IPS DF 4.7 (cell line): ENCODE measurements at regions not wholly inside any gene's neighbourhood (a gene's known extent, or its start where the extent isn't known, plus 50 kb on each side); places are given as distances from the start of the nearest gene placed in this dataset.

Experiments used
- DNase-seq: peaks from one replicate; pipeline ENCODE4 v3.0.0-alpha.2; 2013; ENCODE audit warnings: low spot score; ENCODE audit errors: extremely low read depth

GRCh38 chr12:87794854-87795253 is 234.3 kb downstream of the C12orf50 start:
- DNase-seq, result no peak

- DNase-seq, result no peak
These were observed 236.1 kb downstream of the C12orf50 start for GRCh38 chr12:87793131-87793530.

- no peak for DNase-seq
These were observed 244.9 kb downstream of the C12orf50 start for GRCh38 chr12:87784350-87784749.

DNA sequence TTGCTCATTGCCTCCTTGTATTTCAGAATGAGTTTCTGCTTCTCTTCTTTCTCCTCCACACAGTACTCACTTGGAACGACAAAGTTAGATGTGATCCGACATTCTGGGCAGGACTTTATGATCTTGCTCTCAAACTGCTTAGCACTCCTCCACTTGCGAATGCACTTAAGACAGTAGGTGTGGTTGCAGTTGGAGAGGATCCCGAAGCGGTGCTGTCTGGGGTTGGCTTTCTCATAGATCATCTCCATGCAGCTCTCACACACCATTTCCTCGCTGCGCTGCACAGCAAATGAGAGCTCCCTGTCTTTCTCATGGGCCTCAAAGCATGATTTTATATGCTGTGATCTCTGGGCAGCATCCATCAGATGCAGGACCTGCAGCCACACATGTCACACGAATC is 245.7 kb downstream of the C12orf50 start:
- DNase-seq, result no peak

DNA sequence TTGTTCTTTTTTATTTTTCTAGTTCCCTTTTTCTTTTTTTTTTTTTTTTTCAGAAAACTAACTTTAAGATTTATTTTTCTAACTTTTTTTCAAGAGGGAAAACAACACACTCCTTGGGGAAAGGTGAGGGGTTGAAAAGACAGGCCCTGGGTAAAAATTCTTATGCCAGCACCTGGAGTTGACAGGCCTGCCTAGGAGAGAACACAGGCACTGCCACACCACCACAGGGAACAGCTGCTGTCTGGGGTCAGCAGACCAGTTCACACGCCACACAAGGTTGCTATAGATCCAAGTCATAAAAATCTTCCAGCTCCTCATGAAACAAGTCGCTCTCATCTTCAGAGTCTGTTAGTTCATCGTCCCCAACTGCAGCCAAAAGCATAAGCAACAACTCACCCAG is 246.4 kb downstream of the C12orf50 start:
- DNase-seq, result no peak

DNA sequence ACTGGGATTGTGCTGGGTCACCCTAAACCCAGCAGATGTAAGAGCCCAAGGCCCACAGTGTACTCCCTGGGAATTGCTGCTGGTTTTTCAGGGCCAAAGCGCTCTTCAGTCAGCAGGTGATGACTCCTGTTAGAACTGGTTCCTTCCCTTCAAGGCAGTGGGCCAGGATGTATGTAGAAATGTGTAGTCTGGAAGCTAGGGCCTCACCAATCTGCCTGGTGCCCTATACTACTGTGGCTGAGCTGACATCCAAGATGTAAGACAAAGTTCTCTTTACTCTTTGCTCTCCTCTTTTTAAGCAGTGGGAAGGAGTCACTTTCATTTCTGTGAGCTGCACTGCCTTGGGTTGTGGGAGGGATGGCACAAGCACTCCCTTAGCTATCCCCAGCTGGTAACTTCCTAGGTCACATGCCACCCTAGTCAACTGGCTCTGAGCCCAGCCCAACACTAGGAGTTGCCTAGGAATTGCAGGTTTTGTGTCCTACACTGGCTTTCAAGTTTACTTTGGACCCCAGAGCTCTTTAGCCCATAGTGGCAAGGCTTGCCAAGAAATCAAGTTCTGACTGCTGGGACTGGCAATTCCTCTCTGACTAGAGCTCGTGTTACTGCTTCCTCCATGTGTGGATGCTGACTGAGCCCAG is 249.2 kb downstream of the C12orf50 start:
- DNase-seq, result no peak

- no peak for DNase-seq
These were observed 250.2 kb downstream of the C12orf50 start for GRCh38 chr12:87779016-87779415.

GRCh38 chr12:87778065-87778464 is 251.1 kb downstream of the C12orf50 start:
- DNase-seq, result no peak

- DNase-seq, result no peak
These were observed 253.4 kb downstream of the C12orf50 start for GRCh38 chr12:87775784-87776183.

DNA sequence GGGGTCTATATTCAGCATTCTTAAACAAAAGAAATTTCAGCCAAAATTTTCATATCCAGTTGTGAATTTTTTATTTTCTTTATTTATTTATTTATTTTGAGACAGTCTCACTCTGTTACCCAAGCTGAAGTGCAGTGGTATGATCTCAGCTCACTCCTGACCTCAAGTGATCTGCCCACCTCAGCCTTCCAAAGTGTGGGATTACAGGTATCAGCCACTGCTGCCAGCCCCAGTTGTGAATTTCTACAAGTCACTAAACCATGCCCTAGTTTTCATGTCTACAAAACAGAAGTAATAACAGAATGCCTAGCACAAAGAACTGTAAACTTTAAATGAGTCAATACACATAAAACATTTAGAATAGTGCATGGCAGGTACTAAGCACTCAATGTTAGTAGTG is 254.2 kb downstream of the C12orf50 start:
- DNase-seq, result no peak

GRCh38 chr12:87772401-87772800 is 256.8 kb downstream of the C12orf50 start:
- DNase-seq, result no peak

DNA sequence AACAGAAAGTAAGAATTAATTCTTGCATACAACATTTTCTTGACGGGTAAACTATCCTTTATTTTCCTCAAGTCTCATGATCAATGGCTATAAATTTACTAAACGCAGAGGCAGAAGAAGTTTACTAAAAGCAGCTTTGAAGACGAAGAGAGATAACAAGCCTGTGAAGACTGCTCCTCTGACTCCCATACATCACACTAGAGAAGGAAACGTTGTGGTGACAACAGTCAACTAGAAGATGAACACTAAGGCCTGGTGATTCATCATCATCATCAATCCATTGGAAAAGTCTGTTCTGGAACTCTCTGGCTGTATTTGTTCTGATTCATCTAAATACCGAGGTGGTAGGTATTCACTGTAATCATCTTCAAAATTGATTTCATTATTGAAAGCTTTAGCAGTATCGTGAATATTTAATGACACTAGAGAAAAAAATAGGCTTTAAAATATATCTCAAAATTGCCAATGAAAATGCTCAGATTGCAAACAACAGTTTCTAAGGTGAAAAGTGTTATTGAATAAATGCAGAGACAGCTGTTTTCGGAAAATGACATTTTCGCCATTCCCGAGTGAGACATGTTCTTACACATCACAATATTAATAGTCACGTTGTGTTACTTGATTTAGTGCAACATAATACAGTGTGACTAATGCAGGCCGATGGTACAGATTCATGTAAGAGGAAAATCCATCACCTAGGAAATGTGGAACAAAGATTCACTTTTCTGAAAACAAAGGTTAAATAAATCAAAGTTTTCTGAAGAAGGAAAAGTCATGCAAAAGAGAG is 260.5 kb downstream of the C12orf50 start:
- DNase-seq, result no peak

DNA sequence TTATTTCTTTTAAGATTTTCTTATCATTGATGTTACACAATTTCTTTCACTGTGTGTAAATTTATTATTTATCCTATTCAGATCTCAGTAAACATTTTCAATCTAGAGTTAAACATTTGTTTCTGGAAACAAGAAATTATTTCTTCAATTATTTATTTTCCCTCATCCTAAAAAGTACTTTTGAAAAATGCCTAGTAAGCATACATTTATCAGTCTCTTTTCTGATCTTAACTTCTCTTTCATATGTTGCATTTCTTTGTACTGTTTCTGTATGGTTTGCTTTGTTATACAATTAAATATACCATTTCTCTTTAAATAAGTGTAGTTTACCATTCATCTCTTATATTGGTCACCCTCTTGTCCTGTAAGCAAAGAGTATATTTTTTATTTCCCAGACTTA is 263.2 kb downstream of the C12orf50 start:
- DNase-seq, result no peak

GRCh38 chr12:87760943-87761342 is 268.3 kb downstream of the C12orf50 start:
- DNase-seq, result no peak

DNA sequence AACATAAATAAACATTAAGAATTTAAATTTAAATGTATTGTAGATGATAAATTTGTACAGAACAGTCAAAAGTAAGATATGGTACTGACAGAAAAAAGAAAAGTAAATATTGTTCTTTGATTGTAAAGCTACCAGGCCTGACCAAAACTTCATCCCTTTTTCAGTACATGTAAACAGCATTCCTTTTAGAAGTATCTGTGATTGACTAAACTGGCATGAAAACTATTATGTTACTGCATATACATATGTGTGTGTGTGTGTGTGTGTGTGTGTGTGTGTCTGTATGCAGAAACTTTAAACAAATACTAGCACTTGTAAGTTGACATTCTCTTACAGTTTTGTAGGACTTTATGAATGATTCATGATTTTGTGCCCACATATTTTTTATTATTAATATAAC is 270.9 kb downstream of the C12orf50 start:
- no peak for DNase-seq

DNA sequence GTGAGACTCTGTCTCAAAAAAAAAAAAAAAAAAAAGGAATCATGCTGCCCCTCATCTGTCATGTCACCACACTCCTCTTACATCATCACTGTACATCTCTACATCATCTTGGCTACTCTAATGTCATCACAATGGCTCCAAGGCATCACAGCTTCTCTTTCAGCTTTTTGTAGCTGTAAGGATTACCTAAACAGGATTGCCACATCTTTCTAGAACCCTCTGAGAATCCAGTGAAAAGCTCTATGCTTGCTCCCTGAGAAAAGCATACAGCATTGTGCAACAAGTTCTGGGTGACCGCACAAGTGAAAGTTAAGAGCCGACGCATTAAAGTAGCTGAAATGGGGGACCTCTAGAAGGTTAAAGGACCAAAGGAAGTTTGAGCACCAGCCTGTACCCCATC is 272.5 kb downstream of the C12orf50 start:
- DNase-seq, result no peak

- no peak for DNase-seq
These were observed 273.1 kb downstream of the C12orf50 start for GRCh38 chr12:87756111-87756510.

GRCh38 chr12:87728931-87729593 is 300.1 kb downstream of the C12orf50 start:
- no peak for DNase-seq

DNA sequence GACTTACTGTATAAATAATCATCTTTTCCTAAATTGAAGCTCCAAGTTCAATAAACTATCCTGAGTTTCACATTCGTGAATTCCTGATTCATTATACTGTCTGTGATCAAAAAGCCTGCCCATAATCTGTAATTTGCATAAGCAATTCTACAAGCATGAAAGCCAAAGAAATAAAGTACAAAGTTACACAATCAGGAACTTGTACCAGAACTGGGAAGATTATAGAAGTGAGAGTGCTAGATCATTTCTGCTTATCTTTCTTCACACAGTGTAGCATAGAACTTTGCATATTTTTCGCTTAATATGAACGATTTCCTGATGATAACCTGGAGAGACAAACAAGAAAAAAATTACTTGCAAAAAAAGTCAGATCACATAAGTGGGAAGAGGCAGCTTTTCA is 308.2 kb downstream of the C12orf50 start:
- no peak for DNase-seq

- no peak for DNase-seq
These were observed 324.8 kb downstream of the C12orf50 start for GRCh38 chr12:87704374-87704773.

DNA sequence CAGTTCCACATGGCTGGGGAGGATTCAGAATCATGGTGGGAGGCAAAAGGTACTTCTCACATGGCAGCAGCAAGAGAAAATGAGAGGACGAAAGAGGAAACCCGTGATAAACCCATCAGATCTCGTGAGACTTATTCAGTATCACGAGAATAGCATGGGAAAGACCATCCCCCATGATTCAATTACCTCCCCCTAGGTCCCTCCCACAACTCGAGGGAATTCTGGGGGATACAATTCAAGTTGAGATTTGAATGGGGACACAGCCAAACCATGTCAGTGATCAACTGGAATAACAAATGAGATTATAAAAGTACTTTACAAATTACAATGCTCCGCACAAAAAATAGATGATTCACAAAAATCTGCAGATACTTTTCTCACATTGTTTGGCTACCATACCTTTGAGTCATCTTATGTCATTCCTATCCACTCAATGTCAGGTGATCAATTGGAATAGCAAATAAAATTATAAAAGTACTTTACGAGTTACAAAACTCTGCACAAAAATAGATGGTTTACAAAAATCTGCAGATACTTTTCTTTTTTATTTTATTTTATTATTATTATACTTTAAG is 338.9 kb downstream of the C12orf50 start:
- no peak for DNase-seq

DNA sequence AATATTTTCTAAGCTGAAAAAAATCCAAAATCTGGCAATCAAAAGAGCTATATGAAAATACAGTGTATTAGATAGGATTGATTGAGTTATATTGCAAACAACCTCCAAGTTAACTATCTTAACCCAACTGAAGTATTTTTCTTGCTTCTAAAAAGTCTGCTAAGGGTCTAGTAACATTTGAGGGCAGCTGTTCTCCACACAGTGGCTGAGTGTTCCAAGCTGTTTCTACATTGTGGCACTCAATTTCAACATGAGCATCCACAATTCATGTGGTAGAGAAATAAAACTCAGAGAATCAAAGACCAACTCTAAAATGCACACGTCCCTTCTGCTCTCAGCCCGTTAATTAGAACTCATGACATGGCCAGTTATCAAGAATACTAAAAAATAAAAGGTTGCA is 340.0 kb downstream of the C12orf50 start:
- no peak for DNase-seq
